C4-2B (cell line): ENCODE measurements at regions not wholly inside any gene's neighbourhood (a gene's known extent, or its start where the extent isn't known, plus 50 kb on each side); places are given as distances from the start of the nearest gene placed in this dataset.

ENCODE experiments used
- H3K27ac ChIP-seq: fragments of 450-650 bp; 2 replicates; pipeline ENCODE4 v1.5.1; 2017
- ZFX ChIP-seq: fragments of 450-650 bp; IDR thresholded peaks from 2 replicates; pipeline ENCODE4 v1.6.1; 2017
- TF ChIP-seq, protein P1 (sequence below): fragments of 450-650 bp; conservative IDR thresholded peaks from 2 replicates; pipeline ENCODE4 v1.5.1; 2017; ENCODE audit warnings: mild to moderate bottlenecking

DNA sequence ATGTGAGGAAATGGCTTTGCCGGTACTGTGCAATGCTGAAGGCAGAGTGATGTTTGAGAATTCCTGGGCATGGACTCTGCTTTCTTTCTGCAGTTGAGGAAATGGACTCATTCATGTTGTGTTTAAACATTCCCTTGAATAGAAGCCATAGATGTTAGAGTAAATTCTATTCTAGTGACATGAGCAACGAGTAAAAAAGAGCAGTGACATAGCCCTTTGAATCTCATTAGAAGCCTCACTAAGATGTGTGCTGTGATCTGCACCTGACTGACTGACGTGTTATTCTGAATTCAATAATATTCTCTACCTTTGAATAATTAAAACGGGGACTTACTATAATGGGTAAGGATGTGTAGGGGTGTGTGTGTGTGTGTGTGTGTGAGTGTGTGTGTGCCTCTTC is 113.7 kb upstream of the KLF4 start:
- TF ChIP-seq, protein P1, sequence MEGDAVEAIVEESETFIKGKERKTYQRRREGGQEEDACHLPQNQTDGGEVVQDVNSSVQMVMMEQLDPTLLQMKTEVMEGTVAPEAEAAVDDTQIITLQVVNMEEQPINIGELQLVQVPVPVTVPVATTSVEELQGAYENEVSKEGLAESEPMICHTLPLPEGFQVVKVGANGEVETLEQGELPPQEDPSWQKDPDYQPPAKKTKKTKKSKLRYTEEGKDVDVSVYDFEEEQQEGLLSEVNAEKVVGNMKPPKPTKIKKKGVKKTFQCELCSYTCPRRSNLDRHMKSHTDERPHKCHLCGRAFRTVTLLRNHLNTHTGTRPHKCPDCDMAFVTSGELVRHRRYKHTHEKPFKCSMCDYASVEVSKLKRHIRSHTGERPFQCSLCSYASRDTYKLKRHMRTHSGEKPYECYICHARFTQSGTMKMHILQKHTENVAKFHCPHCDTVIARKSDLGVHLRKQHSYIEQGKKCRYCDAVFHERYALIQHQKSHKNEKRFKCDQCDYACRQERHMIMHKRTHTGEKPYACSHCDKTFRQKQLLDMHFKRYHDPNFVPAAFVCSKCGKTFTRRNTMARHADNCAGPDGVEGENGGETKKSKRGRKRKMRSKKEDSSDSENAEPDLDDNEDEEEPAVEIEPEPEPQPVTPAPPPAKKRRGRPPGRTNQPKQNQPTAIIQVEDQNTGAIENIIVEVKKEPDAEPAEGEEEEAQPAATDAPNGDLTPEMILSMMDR: no peak
- no peak for TF ChIP-seq ZFX
- no peak overlapping the region for H3K27ac ChIP-seq

DNA sequence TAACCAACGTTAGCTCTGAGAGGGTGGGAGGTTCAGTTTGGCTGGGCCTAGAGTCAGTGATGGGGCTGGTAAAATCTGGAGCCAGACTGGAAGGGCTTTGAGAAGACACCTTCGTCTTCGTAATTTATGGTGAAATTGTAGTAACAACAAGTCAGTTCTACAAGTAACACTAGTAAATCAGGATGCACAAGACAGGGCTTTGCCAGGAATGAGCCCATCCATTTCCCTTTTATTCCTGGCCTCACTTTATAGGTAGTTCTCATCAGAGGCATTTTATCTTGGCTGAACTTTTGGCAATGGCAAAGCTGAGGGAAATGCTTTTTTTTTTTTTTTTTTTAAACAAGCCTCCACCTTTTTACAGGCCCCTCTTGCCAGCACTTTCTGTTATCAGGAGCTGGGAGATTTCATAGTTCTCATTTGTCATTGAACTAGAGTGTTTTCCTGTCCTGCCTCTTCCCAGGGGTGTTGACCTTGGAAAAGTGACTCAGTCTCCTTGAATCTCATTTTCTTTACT is 110.5 kb upstream of the KLF4 start:
- TF ChIP-seq ZFX: no peak
- TF ChIP-seq, protein P1: no peak
- no peak overlapping the region for H3K27ac ChIP-seq

DNA sequence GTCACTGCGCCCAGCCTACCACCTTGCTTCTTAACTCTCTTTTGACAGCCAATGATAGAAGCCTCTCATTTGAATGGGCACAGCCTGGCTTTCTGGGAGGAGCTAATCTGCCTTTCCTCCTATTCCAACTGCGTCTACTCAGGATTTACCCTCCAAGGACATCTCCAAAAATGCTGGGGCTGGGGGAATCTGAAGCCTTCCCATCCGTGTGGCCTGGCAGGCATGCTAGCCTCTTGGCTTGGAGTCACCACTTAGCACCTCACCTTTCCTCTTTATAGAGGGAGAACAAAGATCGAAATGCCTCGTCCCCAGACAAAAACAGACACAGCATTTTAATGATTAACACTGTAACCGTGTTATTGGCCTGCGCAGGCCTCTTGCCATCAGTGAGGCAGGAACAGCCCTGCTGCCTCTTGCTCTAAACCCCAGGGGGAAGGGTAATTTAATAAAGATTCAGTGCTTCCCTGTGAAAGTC is 108.2 kb upstream of the KLF4 start:
- no peak overlapping the region for H3K27ac ChIP-seq
- no peak for TF ChIP-seq ZFX
- TF ChIP-seq, protein P1: no peak

DNA sequence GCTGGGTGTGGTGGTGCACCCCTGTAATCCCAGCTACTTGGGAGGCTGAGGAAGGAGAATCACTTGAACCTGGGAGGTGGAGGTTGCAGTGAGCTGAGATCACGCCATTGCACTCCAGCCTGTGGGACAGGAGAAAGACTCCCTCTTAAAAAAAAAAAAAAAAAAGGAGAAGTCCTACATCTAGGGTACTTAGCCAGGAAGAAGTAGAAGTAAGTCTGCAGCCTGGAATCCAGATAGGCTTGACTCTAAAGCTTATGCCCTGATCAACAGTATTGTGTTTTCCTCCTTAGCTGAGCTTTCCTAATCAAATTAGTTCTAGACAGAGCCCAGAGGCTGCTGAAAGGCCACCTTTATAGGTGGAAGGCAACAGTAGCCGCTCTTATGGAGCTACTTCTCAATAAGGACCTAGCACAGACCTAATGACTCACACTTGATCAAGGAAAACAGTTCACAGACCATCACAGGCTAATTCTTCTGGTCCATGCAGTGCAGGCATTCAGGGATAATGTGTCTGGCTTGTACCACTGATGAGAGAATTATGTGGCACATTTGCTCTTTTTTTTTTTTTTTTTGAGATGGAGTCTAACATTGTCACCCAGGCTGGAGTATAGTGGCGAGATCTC is 105.5 kb upstream of the KLF4 start:
- TF ChIP-seq ZFX: no peak
- TF ChIP-seq, protein P1: no peak
- H3K27ac ChIP-seq: no peak overlapping the region

DNA sequence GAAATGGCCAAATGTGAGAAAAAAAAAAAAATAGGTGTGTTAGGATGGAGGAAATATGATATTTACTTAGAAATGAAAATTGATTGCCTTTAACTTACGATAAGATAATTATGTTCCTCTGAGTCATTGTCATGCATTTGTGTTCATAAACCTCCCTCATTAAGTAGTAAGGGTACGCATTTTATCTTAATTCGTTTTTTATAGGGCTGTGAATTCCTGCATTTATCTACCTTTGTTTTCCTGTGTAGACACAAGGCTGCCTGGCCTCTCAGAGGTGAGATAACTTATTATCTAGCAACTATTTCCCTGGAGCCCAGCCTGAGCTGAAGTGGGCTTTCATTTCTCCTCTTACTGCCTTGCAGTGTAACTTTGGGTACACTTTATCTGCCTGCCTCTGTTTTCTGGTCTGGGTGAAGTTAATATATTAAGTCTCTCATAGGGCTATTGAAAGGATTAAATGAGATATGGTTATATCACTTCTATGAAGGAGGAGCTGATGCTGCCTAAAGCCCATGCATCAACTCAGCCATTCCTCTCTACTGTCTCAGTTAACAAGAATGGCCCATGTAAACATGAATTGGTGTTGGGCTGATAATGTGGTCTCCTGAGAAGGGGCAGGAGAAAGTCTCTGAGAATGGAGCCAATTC is 103.8 kb upstream of the KLF4 start:
- H3K27ac ChIP-seq: no peak overlapping the region
- no peak for TF ChIP-seq ZFX
- TF ChIP-seq, protein P1: no peak

DNA sequence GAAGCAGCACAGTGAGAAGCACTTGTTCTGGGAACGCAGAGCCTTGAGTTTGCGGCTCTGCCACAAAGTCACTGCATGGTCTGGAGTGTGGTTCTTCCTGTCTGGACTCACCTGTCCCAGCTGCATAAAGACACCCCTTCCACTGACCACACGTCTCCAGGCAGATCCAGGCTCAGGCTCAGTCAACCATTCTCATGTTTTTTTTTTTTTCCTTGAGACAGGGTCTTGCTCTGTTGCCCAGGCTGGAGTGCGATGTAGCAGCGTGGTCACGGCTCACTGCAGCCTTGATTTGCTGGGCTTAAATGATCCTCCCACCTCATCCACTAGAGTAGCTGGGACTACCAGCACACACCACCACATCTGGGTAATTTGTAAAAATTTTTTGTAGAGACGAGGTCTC is 102.9 kb upstream of the KLF4 start:
- no peak overlapping the region for H3K27ac ChIP-seq
- no peak for TF ChIP-seq ZFX
- TF ChIP-seq, protein P1: no peak

DNA sequence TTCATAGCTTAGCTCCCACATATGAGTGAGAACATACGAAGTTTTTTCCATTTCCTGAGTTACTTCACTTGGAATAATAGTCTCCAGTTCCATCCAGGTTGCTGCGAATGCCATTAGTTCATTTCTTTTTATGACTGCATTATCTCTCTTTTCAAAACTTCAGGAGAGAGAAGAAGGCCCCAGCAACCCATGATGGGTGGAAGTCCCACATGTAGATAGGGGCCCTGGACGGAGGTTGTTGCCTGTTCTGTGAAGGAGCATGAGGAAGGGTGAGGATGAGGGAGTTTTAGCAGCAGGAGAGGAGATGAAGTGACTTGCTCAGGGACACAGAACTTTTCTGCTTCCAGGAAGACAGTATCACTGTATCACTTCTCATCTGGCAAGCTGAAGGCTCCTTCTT is 102.2 kb upstream of the KLF4 start:
- no peak overlapping the region for H3K27ac ChIP-seq

More for the DNA sequence above, 102.2 kb upstream of the KLF4 start:
- TF ChIP-seq, protein P1: no peak
- no peak for TF ChIP-seq ZFX
